ENCODE measurements at regions not wholly inside any gene's neighbourhood (a gene's known extent, or its start where the extent isn't known, plus 50 kb on each side); places are given as distances from the start of the nearest gene placed in this dataset.
"Not testable (repeated sequence)": the region's sequence is repeated elsewhere in the genome, so short reads cannot be mapped to it uniquely, and the experiment has no call there.

GRCh38 chr3:118504906-118505305 is 529.7 kb downstream of the IGSF11 start:
- DNase-seq (ENCODE audit: low read depth in 2 of 2), result no peak

DNA sequence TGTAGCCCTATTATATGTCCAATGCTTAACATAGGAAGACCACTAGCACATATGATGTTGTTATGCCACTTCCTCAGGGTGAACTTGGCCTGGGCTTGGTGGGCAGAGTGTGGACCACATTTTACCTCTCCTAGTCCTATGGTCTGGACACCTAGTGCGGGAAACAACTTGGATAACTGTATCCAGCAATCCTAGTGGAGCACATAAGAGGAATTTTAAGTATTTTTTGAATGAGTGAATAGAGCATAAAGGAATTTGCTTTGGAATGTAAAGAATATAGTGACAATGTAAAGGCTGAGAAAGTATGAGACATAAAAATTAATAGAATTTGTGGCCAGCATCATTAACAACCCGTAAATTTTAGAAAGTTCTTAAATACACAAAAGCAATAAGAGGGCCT is 528.9 kb downstream of the IGSF11 start:
- no peak for DNase-seq (ENCODE audit: low read depth in 2 of 2)

DNA sequence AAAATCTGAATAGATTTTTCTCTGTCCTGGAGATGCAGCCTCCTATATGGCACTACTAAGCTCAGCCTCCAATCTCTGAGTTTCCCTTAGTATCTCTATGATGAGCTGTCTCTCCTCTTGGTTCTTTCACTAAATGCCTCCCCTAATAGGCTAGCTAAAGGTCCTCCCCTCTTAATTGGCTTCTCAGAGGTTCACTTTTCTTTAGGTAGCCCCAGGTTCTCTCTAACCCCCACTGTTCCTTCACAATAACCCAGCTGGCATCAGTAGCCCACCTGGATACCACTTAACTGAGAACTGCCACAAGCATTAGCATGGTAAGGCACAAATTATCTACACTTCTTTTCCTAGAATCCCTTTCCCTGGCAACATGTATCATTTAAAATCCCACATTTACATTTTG is 523.2 kb downstream of the IGSF11 start:
- DNase-seq (ENCODE audit: low read depth in 2 of 2), result no peak

GRCh38 chr3:118512301-118512700 is 522.3 kb downstream of the IGSF11 start:
- no peak for DNase-seq (ENCODE audit: low read depth in 2 of 2)

DNA sequence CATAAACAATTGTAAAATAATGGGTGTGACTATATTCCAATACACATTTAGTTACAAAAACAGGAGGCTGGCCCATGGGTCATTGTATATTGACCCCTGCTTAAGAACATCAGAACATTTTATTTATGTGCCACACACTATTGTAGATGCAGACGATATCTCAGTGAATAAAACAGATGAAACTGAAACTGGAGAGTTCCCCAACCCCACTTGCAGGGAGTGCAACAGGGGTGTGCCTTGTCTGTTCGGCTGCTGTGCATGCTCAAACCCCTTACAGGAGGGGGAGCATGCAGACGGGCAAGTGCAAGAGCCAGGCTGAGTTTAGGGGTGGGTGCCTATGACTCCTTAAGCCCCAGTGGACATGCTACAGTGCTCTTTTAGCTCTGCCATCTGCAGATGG is 509.6 kb downstream of the IGSF11 start:
- DNase-seq (ENCODE audit: low read depth in 2 of 2), result no peak

DNA sequence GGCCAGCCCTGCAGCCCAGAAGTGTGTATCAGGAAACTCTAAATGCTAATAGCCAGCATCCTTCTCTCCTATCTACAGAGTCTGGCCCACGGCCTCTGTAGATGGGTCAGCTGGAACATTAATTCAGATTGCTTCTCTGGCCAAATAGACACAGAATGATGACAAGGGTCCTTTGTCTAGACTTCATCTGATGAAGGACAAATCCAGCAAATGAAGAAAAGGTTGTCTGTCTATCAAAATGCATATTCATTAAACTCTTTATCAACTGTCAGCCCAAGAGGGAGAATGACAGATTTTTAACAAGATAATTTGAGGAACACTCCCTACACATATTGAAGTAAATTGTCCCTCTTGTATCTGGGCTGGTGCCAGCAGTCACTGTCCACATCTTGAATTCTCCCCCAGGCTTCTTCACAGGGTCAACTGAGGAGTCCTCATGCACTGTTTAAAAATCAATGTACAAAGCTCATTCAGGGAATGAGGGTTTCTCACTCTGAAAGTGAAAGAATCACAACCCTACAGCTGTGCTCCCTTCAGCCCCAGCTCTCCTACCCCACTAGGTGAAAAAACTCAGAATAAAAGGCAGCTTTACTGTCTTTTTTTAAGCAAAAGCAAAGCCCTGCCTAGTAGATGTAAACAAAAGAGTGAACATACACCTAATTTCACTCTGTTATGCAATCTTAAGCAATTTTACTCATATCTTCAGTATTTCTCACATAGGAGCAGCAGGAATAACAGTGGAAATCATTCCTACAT is 507.7 kb downstream of the IGSF11 start:
- DNase-seq (ENCODE audit: low read depth in 2 of 2), result no peak

DNA sequence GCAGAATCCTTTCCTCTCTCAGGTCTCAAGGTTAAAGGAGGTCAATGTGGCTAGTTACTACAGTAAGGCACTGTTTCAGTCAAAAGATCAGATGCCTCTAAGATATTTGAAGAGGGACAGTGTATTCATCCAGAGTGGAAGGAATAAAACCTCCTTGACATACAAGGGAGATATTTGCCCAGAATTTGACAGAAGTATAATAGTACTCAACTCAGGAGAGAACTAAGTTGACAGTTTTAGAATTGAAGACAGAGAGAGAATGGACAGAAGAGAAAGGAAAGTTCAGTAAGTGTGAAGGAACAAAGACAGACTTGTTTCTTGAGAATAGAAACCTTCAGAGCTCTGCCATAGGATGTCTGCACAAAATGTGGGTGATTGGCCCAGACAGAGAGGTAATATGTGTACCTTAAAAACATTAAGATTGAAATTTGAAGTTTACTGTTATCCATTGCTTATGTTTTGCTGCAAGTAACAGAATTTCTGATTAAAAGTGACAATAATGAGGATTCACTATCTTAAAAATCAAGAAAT is 507.1 kb downstream of the IGSF11 start:
- no peak for DNase-seq (ENCODE audit: low read depth in 2 of 2)

- no peak for DNase-seq (ENCODE audit: low read depth in 2 of 2)
These were observed 505.1 kb downstream of the IGSF11 start for GRCh38 chr3:118529554-118529953.

- no peak for DNase-seq (ENCODE audit: low read depth in 2 of 2)
These were observed 504.2 kb downstream of the IGSF11 start for GRCh38 chr3:118530350-118530922.

DNA sequence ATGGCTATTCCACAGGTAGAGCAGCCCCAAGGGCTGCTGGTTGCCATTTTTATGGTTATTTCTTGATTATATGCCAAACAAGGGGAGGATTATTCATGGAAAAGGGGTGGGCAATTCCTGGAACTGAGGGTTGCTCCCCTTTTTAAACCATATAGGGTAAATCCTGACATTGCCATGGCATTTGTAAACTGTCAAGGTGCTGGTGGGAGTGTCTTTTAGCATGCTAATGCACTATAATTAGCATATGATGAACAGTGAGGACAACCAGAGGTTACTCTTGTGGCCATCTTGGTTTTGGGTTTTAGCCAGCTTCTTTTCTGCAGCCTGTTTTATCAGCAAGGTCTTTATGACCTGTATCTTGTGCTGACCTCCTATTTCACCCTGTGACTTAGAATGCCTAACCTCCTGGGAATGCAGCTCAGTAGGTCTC is 503.7 kb downstream of the IGSF11 start:
- DNase-seq (ENCODE audit: low read depth in 2 of 2), result not testable (repeated sequence)

DNA sequence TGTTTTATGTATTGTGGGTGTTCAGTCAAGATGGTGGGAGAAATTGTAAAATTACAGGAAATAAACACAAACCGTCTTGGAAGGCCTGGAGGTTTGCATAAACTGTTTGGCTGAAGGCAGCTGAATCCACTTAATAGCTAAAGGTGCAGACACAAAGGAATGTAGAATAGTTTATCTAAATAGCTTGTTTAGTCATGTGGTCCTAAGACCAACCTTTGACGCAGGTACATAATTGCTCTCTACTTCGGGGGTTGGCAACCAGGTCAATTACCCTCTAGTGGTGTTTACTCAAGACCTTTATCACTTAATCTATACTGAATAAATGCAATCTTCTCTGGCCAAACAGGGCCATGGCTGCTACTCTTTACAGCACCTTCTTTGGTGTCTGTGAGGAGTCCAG is 502.8 kb downstream of the IGSF11 start:
- no peak for DNase-seq (ENCODE audit: low read depth in 2 of 2)

DNA sequence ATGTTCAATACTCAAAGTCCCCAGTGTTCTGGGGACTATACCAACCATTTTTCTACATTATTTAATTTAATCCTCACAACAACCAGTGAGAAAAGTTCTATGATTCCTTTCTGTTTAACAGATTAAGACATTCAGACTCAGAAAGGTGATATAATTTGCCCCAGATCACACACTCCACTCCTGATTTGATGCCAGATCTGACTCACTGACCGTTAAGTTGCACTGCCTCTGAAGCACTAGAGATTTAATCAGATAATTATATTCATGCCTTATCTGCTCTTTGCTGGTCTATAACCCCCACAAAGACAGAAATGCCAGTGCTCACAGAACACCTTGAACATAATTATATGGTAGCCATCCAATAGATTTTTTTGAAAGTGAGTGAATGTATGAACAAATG is 501.0 kb downstream of the IGSF11 start:
- DNase-seq (ENCODE audit: low read depth in 2 of 2), result no peak

DNA sequence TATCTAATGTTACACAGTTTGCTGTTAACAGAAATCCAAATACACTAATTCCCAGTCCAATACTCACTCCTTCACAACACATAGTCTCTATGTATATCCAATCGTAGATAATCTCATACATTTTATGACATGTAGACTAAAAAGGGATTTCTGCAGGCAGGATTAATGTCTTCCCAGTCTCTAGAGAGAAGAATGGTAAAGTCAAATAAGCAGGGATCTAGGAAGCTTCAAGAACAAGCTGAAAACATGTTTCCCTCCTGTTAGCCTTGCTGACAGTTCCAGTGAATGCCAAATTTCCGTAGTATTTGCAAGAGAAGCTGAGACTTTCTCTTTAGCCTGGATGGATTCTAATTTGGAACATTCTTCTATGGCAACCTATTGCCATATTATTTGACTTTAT is 500.1 kb downstream of the IGSF11 start:
- DNase-seq (ENCODE audit: low read depth in 2 of 2), result no peak

DNA sequence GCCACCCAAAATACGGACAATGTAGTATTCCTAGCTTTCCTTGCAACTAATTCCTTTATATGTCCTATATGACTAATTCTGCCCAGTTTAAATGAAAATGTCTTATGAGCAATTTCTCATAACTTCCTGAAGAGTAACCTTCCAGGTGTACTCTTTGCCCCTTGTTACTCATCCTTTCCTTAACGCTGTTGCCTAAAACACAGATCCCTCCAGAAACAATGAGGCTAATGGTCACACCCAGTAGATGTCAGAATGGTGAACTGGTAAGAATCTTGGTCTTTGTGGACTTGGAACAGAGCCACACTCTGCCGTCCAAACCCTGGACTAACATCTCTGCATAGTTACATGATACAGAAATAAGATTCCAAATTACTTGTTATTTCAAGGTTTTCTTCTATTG is 497.9 kb downstream of the IGSF11 start:
- no peak for DNase-seq (ENCODE audit: low read depth in 2 of 2)

DNA sequence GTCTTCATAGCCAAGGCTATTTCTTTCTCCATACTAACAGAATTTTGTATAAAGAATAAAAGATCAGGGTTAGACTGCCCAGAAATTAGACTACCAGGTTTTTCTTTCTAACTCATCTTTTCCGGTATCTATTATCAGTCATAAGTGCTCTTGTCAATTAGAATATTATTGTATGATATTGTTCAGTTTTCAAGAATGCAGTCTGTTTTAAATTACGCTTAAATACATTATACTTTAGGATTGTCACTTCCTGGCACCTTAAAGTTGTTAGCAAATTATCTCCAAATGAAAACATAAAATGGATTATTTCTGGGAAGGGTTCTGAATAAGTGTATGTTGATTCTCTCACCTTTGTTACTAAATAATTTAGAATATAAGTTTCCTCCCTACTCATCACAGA is 497.2 kb downstream of the IGSF11 start:
- no peak for DNase-seq (ENCODE audit: low read depth in 2 of 2)

GRCh38 chr3:118538187-118538586 is 496.5 kb downstream of the IGSF11 start:
- no peak for DNase-seq (ENCODE audit: low read depth in 2 of 2)

- not testable (repeated sequence) for DNase-seq (ENCODE audit: low read depth in 2 of 2)
These were observed 494.7 kb downstream of the IGSF11 start for GRCh38 chr3:118539820-118540447.

- not testable (repeated sequence) for DNase-seq (ENCODE audit: low read depth in 2 of 2)
These were observed 494.2 kb downstream of the IGSF11 start for GRCh38 chr3:118540448-118540821.

DNA sequence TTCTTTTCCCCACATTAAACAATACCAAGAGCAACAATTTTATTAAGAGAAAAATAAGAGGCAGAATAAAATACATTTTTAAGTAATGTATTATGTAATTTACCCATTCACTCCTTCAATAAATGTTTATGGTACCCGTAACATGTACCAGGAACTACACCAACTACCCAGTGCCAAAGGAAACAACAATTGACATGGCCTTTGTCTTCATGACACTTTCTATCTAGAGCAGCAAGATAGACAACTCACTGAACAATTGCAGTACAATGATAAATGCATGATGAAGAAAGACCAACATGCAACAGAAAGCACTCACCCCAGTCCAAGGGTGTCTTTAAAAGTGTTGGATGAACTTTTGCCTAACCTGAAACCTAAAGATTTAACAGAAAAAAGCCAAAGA is 493.8 kb downstream of the IGSF11 start:
- no peak for DNase-seq (ENCODE audit: low read depth in 2 of 2)

- DNase-seq (ENCODE audit: low read depth in 2 of 2), result no peak
These were observed 492.9 kb downstream of the IGSF11 start for GRCh38 chr3:118541796-118542195.

DNA sequence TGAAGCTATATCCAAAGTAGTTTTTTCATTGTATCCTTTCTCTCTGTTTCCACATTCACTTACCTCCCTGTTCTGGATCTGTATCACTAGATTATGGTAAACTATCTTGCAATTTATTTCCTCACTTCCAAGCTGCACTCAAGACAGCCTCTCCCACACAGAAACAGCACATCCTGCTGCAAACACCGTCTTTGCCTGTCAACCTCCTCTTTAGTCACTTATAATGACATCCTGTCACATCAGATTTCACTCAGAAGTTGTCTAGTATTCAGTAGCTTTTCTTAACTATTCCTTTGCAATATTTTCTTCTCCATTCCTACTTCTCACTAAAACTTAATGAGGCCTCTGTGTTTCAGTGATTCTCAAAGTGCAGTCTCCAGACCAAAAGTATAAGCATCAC is 490.8 kb downstream of the IGSF11 start:
- DNase-seq (ENCODE audit: low read depth in 2 of 2), result no peak

GRCh38 chr3:118544458-118544857 is 490.2 kb downstream of the IGSF11 start:
- no peak for DNase-seq (ENCODE audit: low read depth in 2 of 2)

DNA sequence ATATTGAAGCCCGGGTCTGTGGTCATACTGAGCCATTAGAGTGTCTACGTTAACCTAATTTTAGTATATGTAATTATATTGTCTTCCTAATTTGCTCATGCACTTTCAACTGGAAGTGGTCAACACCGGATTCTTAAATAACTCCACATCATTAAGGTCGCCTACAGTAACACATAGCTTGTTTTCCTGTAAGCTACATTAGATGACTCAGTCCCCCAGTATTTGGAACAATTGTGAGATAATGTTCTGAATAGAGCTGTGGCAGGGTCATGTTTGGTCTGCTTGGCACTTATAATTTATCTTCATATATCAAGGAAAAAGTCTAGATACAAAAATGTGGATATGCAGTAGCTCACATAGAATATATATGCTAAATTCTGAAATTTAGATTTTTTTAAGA is 486.2 kb downstream of the IGSF11 start:
- no peak for DNase-seq (ENCODE audit: low read depth in 2 of 2)
